NCI-H82 (cell line): ENCODE measurements at regions not wholly inside any gene's neighbourhood (a gene's known extent, or its start where the extent isn't known, plus 50 kb on each side); places are given as distances from the start of the nearest gene placed in this dataset.
A peak's percentile ranks its signal among the peaks of the same experiment; 100 is the strongest.

ENCODE experiments used
- DNase-seq: peaks from one replicate; lab custom pipeline; 2025; lab: John Stamatoyannopoulos, UW

DNA sequence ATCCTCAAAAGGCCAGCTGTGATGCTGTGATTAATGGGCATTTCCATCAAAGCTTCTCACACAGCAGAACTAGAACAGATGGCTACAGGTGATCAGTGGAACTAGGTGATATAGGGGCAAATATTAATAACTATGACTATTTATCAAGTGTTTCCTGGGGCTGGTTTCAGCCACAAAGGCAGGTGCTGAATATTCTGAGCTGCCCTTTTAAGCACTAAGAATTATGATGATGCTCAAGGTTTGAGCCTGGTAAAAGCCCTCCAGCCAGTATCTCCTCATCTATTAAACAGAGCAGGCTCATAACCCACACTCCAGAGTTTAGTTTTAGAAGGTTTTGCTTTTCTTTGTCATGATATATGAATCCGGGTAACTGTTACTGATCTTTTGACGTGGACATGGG, 129.5 kb upstream of the ACP3 start:
- no peak for DNase-seq

DNA sequence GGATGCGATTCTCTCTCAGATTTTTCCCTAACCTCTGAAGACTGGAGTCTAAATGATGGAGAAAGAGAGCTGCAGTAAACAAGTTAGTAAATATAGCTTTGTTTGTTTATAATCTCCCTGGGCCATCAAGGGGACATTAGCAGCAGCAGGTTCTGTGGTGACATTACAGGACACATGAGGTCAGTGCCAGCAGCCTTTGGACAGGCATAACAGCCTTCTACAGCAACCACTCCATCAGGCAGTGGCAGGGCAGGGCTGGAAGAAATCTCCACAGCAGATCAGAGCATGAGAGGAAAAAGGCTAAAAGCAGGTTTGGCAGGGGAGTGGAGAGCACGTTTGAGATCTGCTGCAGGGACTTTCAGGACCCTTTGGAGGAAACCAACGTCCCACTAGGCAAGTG, 127.6 kb upstream of the ACP3 start:
- DNase-seq: peak; percentile 23

DNA sequence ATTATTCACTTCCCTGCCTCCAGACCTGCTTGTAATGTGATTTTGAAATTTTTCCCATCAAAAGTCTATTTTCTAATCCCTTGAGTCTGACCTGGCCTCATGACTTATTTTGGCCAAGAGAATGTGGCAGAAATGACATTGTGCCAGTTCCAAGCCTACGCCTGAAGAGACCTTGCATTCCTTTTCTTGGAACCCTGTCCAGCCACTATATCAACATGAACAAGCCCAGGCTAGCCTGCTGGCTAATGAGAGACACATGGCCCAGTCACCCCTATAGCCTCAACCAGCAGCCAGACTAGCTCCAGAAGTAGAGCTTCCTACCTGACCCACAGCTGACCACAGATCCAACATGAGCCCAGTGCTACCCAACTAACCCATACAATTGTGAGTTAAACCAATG, 121.1 kb upstream of the ACP3 start:
- DNase-seq: no peak

DNA sequence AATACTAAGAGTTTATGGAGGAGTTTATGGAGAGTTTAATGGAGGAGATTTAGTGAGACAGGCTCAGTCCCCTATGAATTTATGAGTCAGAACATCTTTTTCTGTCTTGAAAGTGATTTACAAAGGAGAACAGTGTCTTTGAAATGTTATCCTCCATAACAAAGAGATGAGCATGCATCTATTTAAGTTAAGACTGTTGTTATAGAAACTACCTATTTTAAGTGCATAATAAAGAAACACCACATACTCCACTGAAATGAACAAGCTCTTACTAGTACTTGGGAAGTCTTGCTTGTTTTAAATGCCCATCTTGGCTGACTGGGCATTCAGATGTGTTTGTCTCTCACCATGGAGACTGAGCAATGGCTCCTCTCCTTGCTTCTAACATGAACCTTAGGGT, 118.7 kb upstream of the ACP3 start:
- no peak for DNase-seq

DNA sequence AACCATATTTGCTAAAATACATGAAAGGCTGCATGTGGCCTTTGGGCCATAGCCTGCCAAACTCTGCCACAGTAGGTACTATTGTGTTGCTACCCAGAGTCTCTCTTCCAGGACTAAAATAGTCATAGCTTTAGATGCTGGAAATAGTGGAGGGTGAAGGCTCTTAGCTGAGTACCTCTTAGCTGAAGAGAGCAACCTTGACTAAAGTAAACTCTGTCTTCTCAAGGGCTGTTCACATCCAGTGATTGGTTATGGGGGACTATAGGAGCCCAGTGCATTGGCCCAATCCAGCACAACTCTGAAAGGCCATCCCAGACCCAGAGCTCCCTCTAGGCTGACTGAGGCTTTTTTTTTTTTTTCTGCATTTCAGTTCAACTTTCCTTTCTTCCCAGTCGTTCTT, 117.8 kb upstream of the ACP3 start:
- DNase-seq: no peak

DNA sequence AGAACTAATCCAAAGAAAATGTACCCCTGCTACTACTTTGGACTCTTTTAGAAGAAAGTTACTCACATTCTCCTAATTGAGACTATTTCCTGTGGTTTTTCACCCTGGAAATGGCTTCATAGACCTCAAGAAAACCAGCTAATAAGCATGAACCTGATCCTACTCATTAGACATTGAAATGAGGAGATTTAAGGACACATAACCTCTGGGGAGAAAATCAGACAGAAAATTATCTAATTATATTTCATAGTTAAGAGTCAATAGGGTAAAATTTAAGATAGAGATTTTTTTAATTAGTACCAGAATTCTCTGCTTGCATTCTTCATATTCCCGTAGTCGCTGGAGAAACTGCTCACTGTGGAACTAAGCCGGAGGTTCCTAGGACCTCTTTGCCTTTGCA, 114.6 kb upstream of the ACP3 start:
- no peak for DNase-seq

DNA sequence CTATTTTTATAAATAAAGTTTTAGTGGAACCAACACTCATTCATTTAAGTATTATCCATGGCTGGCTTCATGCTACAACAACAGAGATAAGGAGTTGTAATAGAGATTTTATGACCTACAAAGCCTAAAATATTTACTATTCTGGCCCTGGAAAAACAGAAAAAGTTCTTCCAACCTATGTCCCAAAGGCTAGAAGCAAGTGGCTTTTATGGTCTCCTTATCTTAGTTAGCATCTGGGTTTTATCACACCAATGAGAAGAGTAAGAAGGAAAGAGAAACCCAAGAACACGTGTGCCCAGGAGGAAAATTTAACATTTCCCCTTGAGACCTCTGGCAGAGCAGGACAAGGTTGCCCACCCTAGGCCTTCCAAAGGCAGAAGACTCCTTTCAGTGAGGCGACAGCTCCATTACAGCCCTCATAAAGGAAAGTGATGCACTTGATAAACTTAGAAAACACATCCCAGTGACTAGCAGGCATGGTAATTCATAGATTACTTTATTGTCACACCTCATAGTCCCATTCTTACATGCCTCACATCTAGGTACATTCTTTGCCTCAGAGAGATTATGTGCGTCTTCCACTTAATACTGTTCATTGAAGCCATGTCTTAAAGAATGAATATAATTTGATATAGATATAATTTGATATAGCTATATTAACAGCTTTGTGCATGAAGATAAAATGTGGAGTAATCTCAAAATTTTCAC, 113.2 kb upstream of the ACP3 start:
- no peak for DNase-seq

DNA sequence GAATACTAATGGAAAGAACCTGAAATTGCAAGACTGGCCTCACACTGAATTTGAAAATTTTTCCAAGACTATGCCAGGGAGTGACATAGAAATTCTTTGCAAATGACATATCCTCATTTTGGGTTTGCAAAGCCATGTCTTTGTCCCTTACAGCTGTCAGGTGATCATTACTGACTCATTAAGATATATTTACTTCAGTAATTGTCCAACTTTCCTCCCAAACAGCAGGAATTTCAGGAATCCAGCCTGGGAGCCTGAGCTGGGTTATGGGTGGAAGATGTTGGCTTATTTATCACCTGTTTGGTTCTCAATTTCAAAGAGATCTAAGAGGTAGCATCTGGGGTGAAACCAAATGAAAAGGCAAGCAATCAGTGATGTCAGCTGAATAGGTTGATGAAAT, 111.6 kb upstream of the ACP3 start:
- DNase-seq: no peak

DNA sequence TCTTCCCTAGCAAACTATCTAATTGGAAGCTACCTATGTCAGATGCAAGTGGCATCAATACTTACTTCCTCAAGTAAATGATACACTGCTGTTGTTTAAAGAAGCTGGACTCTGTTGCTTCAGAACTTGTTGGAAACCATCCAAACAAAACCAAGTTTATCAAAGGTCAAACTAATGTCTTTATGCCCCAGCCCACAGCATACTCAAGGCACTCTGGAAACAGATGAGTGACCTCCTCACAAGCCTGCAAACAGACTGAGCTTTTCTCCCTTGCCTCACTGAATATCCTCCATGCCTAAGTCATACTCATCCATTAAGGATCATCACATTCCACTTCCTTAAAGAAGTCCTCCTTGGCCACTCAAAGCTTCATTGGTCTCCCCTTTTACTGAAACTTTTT, 107.4 kb upstream of the ACP3 start:
- no peak for DNase-seq

DNA sequence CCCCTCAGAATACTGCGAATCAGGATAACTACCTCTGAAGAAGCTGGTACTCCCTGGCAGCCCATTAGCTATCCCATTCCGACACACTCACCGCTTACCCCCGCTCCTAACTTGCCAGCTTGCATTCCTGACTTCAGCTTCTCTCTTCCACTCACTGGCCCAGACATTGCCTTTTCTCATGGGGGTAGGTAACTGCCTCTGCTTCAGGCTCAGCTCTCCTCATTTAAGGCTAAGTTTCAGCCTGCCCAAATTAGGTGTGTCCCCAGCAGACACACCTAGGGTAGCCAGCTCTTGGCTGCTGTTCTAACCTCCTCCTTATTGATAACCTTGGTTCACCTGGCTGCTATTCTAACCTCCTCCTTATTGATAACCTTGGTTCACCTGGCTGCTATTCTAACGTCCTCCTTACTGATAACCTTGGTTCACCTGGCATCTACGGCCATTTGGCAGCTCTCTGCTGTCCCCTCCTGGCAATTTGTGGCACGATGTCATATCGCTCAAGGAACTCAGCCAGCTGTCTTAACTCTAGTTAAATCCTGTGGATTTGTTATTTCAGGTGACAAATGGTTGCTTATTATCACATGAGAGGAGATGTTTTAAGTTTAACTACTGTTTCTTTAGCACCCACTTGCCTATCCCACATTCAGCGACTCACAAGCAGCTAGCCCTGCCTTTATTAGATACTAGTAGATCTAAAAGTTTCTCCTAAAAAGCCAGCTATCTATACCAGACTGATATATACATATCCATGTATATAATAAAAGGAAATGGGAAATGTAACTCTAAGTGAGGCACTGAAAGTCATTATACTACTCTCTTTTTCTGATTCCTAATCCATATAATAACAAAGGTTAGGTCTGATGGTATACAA, 106.5 kb upstream of the ACP3 start:
- peak; percentile 69 for DNase-seq

DNA sequence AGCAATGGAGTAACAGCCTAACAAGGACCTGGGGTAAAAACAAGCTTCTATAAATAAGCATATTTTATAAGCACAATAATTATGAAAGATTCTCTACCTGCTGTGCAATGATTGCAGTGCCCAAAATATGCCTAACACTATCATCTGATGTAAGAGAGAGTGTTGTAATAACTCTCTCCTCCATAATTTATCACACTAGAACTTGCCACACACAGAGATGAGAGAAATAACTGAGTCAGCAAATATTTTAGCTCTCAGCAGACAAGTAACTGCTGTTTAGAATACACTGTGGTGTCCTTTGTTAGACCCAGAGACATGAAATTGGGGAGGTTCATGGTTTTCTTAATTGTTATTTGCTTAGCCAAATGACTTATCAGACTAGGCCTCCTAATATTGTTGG, 105.3 kb upstream of the ACP3 start:
- no peak for DNase-seq

DNA sequence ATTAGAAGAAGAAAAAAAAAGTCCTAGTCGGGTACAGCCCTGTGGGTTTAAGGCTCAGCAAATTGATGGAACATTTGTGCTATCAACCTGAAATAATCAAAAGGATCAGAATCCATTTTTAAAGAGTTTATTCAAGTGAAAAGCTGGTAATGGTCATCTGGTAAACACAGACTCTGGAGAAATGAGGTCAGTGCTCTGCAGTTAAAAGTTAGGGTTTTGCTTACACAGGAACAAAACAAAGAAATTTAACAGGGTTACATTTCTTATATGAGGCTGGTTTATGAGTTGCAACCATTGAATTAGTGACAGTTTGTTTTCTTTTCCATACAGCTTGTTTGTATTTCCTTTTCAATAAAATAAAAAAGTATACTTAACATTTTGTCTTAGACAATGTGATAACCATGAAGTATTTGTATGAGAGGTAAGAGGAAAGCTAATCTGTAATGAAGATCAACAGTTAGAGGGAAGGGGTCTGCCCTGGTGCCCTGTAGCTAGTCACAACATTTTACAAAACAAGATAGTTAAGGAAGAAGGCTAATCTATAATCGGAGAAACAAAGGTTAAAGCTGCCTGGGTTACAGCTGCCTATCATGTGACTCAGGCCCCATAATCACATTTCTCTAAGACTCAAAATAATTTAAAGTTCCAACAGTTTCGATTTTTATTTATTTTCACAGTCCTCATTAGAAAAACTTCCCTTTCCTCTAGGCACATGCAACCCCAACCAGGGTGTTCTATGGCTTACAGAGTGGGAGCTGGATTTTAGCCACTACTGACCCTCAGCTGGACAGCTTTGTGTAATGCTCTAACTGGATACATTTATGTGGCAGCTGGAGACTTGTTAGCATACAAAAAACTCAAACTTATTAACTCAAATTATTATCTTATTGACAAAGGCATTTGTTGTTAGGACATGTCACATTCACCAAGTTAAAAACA, 98.1 kb upstream of the ACP3 start:
- DNase-seq: no peak

DNA sequence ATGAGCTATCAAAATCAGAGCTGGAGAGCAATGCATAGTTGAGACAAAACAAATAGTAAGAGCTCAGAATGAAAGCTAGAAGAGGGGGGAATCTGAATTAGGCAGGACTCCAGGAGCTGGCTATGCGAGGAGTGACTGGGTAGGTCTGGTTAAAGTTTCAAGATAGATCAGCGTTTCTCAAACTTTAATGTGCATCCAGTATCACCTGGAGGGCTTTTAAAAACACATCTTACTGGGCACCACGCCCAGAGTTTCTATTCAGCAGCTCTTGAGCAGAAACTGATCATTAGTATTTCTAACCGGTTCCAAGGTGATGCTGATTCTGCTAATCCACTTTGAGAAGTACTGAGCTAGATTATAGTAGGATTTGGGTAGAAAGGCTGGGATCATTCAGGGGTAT, 96.2 kb upstream of the ACP3 start:
- peak; percentile 34 for DNase-seq

DNA sequence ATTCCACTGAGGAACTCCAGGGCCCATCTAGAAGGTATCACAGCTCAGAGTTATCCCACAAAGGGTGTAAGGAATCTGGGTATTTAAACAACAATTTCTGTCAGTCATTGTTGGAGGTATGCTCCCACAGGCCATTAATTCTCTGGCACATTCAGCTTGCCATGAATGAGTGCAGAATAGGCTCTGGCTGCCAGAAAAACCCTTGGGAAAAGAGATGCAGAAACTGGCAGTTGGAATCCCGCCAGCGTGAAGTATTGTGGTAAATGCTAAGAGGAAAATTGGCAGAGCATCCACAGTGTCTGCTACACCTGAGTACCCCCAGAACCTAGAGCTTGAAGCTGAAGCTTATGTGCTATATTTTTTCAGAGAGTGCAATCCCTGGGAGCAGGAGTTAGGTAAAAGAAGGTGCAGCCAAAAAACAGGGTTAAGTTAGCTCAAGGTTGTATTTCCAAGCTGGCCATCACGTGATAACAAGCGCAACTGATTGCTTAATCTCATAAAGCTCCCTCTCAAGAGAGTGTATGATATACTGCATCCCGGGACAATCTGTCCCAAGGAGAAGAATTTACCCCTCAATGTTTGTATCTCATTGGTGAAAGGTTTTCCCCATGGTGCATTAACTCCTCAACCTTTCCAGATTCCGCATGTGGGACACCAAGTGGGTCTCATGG, 94.2 kb upstream of the ACP3 start:
- DNase-seq: peak; percentile 22

DNA sequence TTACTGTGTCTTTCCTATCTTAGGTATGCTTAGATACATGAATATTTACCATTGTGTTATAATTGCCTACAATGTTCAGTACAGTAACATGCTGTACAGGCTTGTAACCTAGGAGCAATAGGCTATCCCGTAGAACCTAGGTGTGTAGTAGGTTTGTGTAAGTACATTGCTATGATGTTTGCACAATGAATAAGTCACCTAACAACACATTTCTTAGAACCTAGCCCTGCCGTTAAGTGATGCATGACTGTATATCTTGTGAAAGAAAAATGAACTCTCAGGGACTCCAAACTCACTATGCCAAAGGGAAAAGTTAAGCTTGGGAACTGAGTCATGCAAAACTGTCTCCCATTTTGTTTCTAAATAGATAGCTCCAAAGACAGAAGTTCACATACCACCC, 91.5 kb upstream of the ACP3 start:
- DNase-seq: no peak

DNA sequence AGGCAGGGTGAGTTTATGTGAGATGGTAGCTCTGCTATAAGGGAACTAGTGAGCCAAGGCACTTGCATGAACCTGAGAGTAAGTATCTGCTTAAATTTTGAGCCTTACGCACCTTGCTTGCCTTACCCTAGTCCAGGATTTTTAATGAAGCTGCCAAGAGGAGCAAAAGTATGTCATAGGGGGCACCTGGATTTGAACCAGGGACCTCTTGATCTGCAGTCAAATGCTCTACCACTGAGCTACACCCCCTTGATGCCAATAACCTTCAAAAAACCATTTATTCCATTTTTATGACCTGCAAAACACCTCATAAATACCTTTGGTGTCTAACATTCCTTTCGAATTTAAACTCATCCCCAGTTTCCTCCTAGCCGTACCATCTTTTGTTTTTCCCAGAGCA, 88.3 kb upstream of the ACP3 start:
- DNase-seq: no peak

DNA sequence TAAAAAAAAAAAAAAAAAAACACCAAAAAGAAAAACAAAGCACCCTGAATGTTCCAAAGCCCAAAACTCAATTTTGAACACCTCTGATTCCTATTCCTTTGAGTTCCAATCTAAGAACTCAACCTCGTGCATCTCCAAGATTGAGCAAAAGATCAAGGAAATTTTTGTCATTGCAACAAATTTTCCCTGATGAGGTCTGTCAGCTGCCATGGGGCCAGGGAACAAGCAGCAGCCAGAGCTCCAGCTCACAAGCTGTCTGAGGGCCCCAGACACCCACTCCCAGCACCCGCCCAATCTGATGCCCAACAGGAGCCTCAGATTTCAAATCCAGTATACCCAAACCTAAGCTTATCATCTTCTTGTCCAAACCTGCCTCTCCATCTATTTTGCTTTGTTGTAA, 87.6 kb upstream of the ACP3 start:
- DNase-seq: no peak

DNA sequence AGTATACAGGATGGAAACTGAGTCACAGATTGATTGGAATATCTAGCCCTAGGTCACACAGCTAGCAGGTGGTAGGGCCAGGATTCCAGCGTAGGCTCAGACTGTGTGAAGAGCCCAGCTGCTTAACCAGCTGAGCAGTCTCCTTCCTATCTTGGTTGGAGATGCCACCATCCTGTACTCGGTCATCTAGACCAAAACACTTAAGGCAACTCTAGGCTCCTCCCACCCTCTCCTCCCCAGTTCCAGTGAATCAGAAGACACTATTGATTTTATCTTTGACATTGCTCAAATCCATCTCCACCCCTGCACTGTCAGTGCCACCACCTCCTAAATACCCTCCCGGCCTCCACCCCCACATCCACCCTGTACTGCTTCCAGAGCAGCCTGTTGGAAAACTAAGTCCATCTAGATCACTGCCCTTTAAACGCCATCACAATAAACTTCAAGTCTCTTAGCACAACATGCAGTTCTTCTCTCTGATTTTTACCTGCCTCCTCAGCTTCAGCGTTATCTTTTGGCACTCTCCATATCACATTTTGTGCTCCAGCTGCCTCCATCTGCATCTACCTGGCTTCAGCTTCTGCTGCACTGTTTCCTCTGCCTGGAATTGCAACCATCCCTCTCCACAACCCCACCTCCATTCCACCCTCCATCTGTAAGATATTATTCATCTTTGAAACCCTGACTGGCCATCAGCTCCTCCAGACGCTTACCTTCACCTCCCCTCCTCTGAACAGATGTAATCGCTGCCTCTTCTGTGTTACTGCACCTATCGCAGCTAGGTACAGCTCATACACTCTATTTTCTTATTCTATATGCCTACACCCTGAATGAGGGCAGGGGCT, 86.8 kb upstream of the ACP3 start:
- no peak for DNase-seq

DNA sequence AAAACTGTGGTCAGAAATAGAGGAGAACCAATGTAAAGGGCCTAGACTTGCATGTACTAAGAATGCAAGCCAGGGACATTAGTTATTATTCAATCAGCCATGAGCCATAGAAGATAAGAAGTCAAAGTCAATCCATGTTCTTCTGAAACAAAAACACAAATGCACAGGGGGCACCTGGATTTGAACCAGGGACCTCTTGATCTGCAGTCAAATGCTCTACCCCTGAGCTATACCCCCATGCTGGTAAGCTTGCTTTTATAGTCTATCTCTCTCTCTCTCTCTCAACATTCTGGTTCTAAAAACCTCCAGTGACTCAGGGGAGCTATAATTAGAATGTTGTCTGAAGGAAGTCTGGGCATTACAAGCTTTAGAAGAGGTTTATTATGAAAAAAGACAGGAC, 85.6 kb upstream of the ACP3 start:
- peak; percentile 18 for DNase-seq

DNA sequence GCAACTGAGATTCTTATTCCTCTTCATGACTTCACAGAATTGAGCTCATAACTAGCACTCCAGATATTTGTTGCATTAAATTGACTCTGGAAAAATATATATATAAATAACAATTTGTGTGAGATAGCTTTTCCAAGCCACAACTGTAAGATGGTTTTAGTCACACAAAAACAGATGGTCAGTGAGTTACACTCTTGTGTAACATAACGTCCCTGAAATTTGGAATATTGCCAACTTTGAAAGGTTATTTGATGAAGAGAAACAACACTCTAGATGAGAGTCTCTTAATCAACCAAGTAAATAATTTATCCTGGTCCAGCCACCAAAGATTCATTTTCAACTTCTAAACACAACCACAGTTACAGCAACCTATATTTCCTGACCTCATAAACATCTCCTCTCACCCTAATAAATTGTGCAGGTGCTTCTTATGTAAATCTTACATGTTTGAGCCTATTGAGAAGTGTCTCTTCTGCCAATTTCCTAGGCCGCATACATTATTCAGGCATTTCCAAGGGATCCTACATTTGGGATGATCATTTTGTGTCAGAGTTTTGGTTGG, 84.9 kb upstream of the ACP3 start:
- DNase-seq: peak; percentile 44
